ENCODE measurements at regions not wholly inside any gene's neighbourhood (a gene's known extent, or its start where the extent isn't known, plus 50 kb on each side); places are given as distances from the start of the nearest gene placed in this dataset.

- Histone ChIP-seq H2AFZ (ENCODE audit: low read depth, low read length) (no peak overlapping the region), H3K4me1 (ENCODE audit: insufficient read depth, low read length) (peaks cover 2% of the 10 kb centered on the region), H3K36me3 (ENCODE audit: insufficient read depth, low read length) (no peaks in the 10 kb centered on the region), H3K4me3 (ENCODE audit: low read length) (no peak overlapping the region), H3K9me3 (ENCODE audit: low read length) (no peaks in the 10 kb centered on the region), H3K27me3 (ENCODE audit: insufficient read depth, low read length) (no peaks in the 10 kb centered on the region)
Observed at GRCh38 chr9:81227507-81228245, 461.7 kb downstream of the TLE1 start.

- Histone ChIP-seq H3K36me3 (ENCODE audit: insufficient read depth, low read length) (no peaks in the 10 kb centered on the region), H3K27me3 (ENCODE audit: insufficient read depth, low read length) (no peaks in the 10 kb centered on the region), H3K9me3 (ENCODE audit: low read length) (no peaks in the 10 kb centered on the region), H2AFZ (ENCODE audit: low read depth, low read length) (no peak overlapping the region), H3K4me3 (ENCODE audit: low read length) (no peak overlapping the region), H3K4me1 (ENCODE audit: insufficient read depth, low read length) (peaks cover 2% of the 10 kb centered on the region)
Observed at GRCh38 chr9:81225596-81225995, 463.8 kb downstream of the TLE1 start.

- H3K4me1 ChIP-seq (ENCODE audit: insufficient read depth, low read length), result peaks cover 2% of the 10 kb centered on the region
Observed at GRCh38 chr9:81224166-81225081, 464.9 kb downstream of the TLE1 start.

GRCh38 chr9:81214975-81215374 is 474.4 kb downstream of the TLE1 start:
- H3K9me3 ChIP-seq (ENCODE audit: low read length), result no peaks in the 10 kb centered on the region
- H3K4me3 ChIP-seq (ENCODE audit: low read length), result no peak overlapping the region
- H3K36me3 ChIP-seq (ENCODE audit: insufficient read depth, low read length), result no peaks in the 10 kb centered on the region
- H2AFZ ChIP-seq (ENCODE audit: low read depth, low read length), result no peak overlapping the region
- no peaks in the 10 kb centered on the region for H3K4me1 ChIP-seq (ENCODE audit: insufficient read depth, low read length)
- no peaks in the 10 kb centered on the region for H3K27me3 ChIP-seq (ENCODE audit: insufficient read depth, low read length)

More at GRCh38 chr9:81224166-81225081, 464.9 kb downstream of the TLE1 start:
- no peak overlapping the region for H2AFZ ChIP-seq (ENCODE audit: low read depth, low read length)
- no peak overlapping the region for H3K4me3 ChIP-seq (ENCODE audit: low read length)
- no peaks in the 10 kb centered on the region for H3K36me3 ChIP-seq (ENCODE audit: insufficient read depth, low read length)
- no peaks in the 10 kb centered on the region for H3K27me3 ChIP-seq (ENCODE audit: insufficient read depth, low read length)
- no peaks in the 10 kb centered on the region for H3K9me3 ChIP-seq (ENCODE audit: low read length)

- no peaks in the 10 kb centered on the region for H3K9me3 ChIP-seq (ENCODE audit: low read length)
- H3K27me3 ChIP-seq (ENCODE audit: insufficient read depth, low read length), result no peaks in the 10 kb centered on the region
- no peak overlapping the region for H2AFZ ChIP-seq (ENCODE audit: low read depth, low read length)
- no peak overlapping the region for H3K4me3 ChIP-seq (ENCODE audit: low read length)
- no peaks in the 10 kb centered on the region for H3K4me1 ChIP-seq (ENCODE audit: insufficient read depth, low read length)
- H3K36me3 ChIP-seq (ENCODE audit: insufficient read depth, low read length), result no peaks in the 10 kb centered on the region
Observed at GRCh38 chr9:81213456-81213855, 475.9 kb downstream of the TLE1 start.

- Histone ChIP-seq H3K36me3 (ENCODE audit: insufficient read depth, low read length) (no peaks in the 10 kb centered on the region), H3K4me1 (ENCODE audit: insufficient read depth, low read length) (no peaks in the 10 kb centered on the region), H3K9me3 (ENCODE audit: low read length) (no peaks in the 10 kb centered on the region), H3K27me3 (ENCODE audit: insufficient read depth, low read length) (no peaks in the 10 kb centered on the region), H2AFZ (ENCODE audit: low read depth, low read length) (no peak overlapping the region), H3K4me3 (ENCODE audit: low read length) (no peak overlapping the region)
Observed at GRCh38 chr9:81211741-81212140, 477.6 kb downstream of the TLE1 start.

GRCh38 chr9:81207651-81208050 is 481.7 kb downstream of the TLE1 start:
- H2AFZ ChIP-seq (ENCODE audit: low read depth, low read length), result no peak overlapping the region
- H3K9me3 ChIP-seq (ENCODE audit: low read length), result no peaks in the 10 kb centered on the region
- no peak overlapping the region for H3K4me3 ChIP-seq (ENCODE audit: low read length)
- no peaks in the 10 kb centered on the region for H3K27me3 ChIP-seq (ENCODE audit: insufficient read depth, low read length)
- H3K4me1 ChIP-seq (ENCODE audit: insufficient read depth, low read length), result no peaks in the 10 kb centered on the region
- no peaks in the 10 kb centered on the region for H3K36me3 ChIP-seq (ENCODE audit: insufficient read depth, low read length)

- H3K9me3 ChIP-seq (ENCODE audit: low read length), result no peaks in the 10 kb centered on the region
- no peaks in the 10 kb centered on the region for H3K27me3 ChIP-seq (ENCODE audit: insufficient read depth, low read length)
- no peak overlapping the region for H3K4me3 ChIP-seq (ENCODE audit: low read length)
- no peaks in the 10 kb centered on the region for H3K4me1 ChIP-seq (ENCODE audit: insufficient read depth, low read length)
- H2AFZ ChIP-seq (ENCODE audit: low read depth, low read length), result no peak overlapping the region
- no peaks in the 10 kb centered on the region for H3K36me3 ChIP-seq (ENCODE audit: insufficient read depth, low read length)
Observed at GRCh38 chr9:81202292-81202691, 487.1 kb downstream of the TLE1 start.

GRCh38 chr9:81195206-81195605 is 494.1 kb downstream of the TLE1 start:
- no peak overlapping the region for H2AFZ ChIP-seq (ENCODE audit: low read depth, low read length)
- H3K9me3 ChIP-seq (ENCODE audit: low read length), result no peaks in the 10 kb centered on the region
- H3K36me3 ChIP-seq (ENCODE audit: insufficient read depth, low read length), result no peaks in the 10 kb centered on the region
- no peak overlapping the region for H3K4me3 ChIP-seq (ENCODE audit: low read length)
- H3K27me3 ChIP-seq (ENCODE audit: insufficient read depth, low read length), result no peaks in the 10 kb centered on the region
- no peaks in the 10 kb centered on the region for H3K4me1 ChIP-seq (ENCODE audit: insufficient read depth, low read length)

- no peaks in the 10 kb centered on the region for H3K9me3 ChIP-seq (ENCODE audit: low read length)
- no peak overlapping the region for H2AFZ ChIP-seq (ENCODE audit: low read depth, low read length)
- no peaks in the 10 kb centered on the region for H3K27me3 ChIP-seq (ENCODE audit: insufficient read depth, low read length)
- no peaks in the 10 kb centered on the region for H3K4me1 ChIP-seq (ENCODE audit: insufficient read depth, low read length)
- no peak overlapping the region for H3K4me3 ChIP-seq (ENCODE audit: low read length)
- H3K36me3 ChIP-seq (ENCODE audit: insufficient read depth, low read length), result no peaks in the 10 kb centered on the region
Observed at GRCh38 chr9:81193362-81194339, 495.7 kb downstream of the TLE1 start.

- Histone ChIP-seq H3K4me1 (ENCODE audit: insufficient read depth, low read length) (no peaks in the 10 kb centered on the region), H3K36me3 (ENCODE audit: insufficient read depth, low read length) (no peaks in the 10 kb centered on the region), H3K9me3 (ENCODE audit: low read length) (no peaks in the 10 kb centered on the region), H3K4me3 (ENCODE audit: low read length) (no peak overlapping the region), H2AFZ (ENCODE audit: low read depth, low read length) (no peak overlapping the region), H3K27me3 (ENCODE audit: insufficient read depth, low read length) (no peaks in the 10 kb centered on the region)
Observed at GRCh38 chr9:81191222-81191621, 498.1 kb downstream of the TLE1 start.

GRCh38 chr9:81190659-81191058 is 498.7 kb downstream of the TLE1 start:
- Histone ChIP-seq H3K4me3 (ENCODE audit: low read length) (no peak overlapping the region), H2AFZ (ENCODE audit: low read depth, low read length) (no peak overlapping the region), H3K27me3 (ENCODE audit: insufficient read depth, low read length) (no peaks in the 10 kb centered on the region), H3K4me1 (ENCODE audit: insufficient read depth, low read length) (no peaks in the 10 kb centered on the region), H3K36me3 (ENCODE audit: insufficient read depth, low read length) (no peaks in the 10 kb centered on the region), H3K9me3 (ENCODE audit: low read length) (no peaks in the 10 kb centered on the region)

Data from neuron (in vitro differentiated cells).